Tibial nerve (tissue), 4 donors: ENCODE measurements at regions not wholly inside any gene's neighbourhood (a gene's known extent, or its start where the extent isn't known, plus 50 kb on each side); places are given as distances from the start of the nearest gene placed in this dataset.

Experiments used
- CTCF ChIP-seq, 5 experiments: fragments of 200-600 bp in 3 of 5; fragments of 450-650 bp in 2 of 5; sonication (generic) in 3 of 5; IDR thresholded peaks; one replicate each; pipeline ENCODE4 v1.5.1; 2016 to 2019; ENCODE audit warnings: antibody characterized with exemption in 5 of 5, mild to moderate bottlenecking in 3 of 5, moderate library complexity in 2 of 5
- EP300 ChIP-seq, 2 donors: sonication (generic); formaldehyde crosslinking; IDR thresholded peaks; one replicate each; pipeline ENCODE4 v1.6.1; 2017; ENCODE audit warnings: antibody characterized with exemption in 2 of 2, mild to moderate bottlenecking in 1 of 2
- POLR2A ChIP-seq, 2 donors: fragments of 450-650 bp; IDR thresholded peaks; one replicate each; pipeline ENCODE4 v1.6.1; 2017; ENCODE audit warnings: antibody characterized with exemption in 2 of 2, mild to moderate bottlenecking in 2 of 2, moderate library complexity in 2 of 2

GRCh38 chrX:74104356-74105015, 199.5 kb upstream of the ZCCHC13 start:
- no peak for TF ChIP-seq CTCF (IDR thresholded peaks at IDR 0.05)
- no peak for TF ChIP-seq POLR2A (IDR thresholded peaks at IDR 0.05)
- TF ChIP-seq EP300 (IDR thresholded peaks at IDR 0.05) = no peak
